Mesothelial cell of epicardium (in vitro differentiated cells): ENCODE measurements at regions not wholly inside any gene's neighbourhood (a gene's known extent, or its start where the extent isn't known, plus 50 kb on each side); places are given as distances from the start of the nearest gene placed in this dataset.

Experiments used
- DNase-seq, 2 experiments: peaks; one replicate each; pipeline ENCODE4 v3.0.0; 2021; ENCODE audit warnings: low spot score in 2 of 2; ENCODE audit not compliant: unreplicated experiment in 2 of 2
- H3K27ac Mint-ChIP-seq: 2 replicates; pipeline ENCODE4 v1.8.0; 2021; ENCODE audit warnings: mixed read lengths
- H3K27me3 Mint-ChIP-seq: 2 replicates; pipeline ENCODE4 v1.8.0; 2021; ENCODE audit warnings: low read depth, mixed read lengths
- H3K36me3 Mint-ChIP-seq: 2 replicates; pipeline ENCODE4 v1.8.0; 2021; ENCODE audit warnings: mixed read lengths
- H3K4me1 Mint-ChIP-seq: 2 replicates; pipeline ENCODE4 v1.8.0; 2021; ENCODE audit warnings: mixed read lengths
- H3K4me3 Mint-ChIP-seq: 2 replicates; pipeline ENCODE4 v1.8.0; 2021; ENCODE audit warnings: mild to moderate bottlenecking, moderate library complexity, mixed read lengths
- H3K9me3 Mint-ChIP-seq: 2 replicates; pipeline ENCODE4 v1.8.0; 2021; ENCODE audit warnings: mixed read lengths
- TF ChIP-seq, protein P1 (sequence below): fragments of 200-600 bp; sonication (generic); IDR thresholded peaks from one replicate; pipeline ENCODE4 v1.5.0; 2021; ENCODE audit warnings: antibody characterized with exemption; ENCODE audit not compliant: unreplicated experiment

GRCh38 chr7:155954550-155955366 lies 142.5 kb upstream of the SHH start:
- DNase-seq = no peak
- no peaks in the 10 kb centered on the region for H3K9me3 Mint-ChIP-seq
- no peaks in the 10 kb centered on the region for H3K4me1 Mint-ChIP-seq
- H3K27ac Mint-ChIP-seq = no peak overlapping the region
- TF ChIP-seq, protein P1, sequence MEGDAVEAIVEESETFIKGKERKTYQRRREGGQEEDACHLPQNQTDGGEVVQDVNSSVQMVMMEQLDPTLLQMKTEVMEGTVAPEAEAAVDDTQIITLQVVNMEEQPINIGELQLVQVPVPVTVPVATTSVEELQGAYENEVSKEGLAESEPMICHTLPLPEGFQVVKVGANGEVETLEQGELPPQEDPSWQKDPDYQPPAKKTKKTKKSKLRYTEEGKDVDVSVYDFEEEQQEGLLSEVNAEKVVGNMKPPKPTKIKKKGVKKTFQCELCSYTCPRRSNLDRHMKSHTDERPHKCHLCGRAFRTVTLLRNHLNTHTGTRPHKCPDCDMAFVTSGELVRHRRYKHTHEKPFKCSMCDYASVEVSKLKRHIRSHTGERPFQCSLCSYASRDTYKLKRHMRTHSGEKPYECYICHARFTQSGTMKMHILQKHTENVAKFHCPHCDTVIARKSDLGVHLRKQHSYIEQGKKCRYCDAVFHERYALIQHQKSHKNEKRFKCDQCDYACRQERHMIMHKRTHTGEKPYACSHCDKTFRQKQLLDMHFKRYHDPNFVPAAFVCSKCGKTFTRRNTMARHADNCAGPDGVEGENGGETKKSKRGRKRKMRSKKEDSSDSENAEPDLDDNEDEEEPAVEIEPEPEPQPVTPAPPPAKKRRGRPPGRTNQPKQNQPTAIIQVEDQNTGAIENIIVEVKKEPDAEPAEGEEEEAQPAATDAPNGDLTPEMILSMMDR = no peak
- no peaks in the 10 kb centered on the region for H3K36me3 Mint-ChIP-seq
- peaks cover 9% of the 10 kb centered on the region for H3K27me3 Mint-ChIP-seq
- no peak overlapping the region for H3K4me3 Mint-ChIP-seq

GRCh38 chr7:155953781-155954549 lies 141.7 kb upstream of the SHH start:
- DNase-seq = no peak
- Mint-ChIP-seq H3K4me1 (no peaks in the 10 kb centered on the region), H3K4me3 (no peak overlapping the region), H3K27me3 (peaks cover 9% of the 10 kb centered on the region), H3K27ac (no peak overlapping the region), H3K36me3 (no peaks in the 10 kb centered on the region), H3K9me3 (no peaks in the 10 kb centered on the region)
- TF ChIP-seq, protein P1 = no peak

- Mint-ChIP-seq H3K36me3 (no peaks in the 10 kb centered on the region), H3K4me1 (no peaks in the 10 kb centered on the region), H3K27ac (no peak overlapping the region), H3K27me3 (peaks cover 9% of the 10 kb centered on the region), H3K9me3 (no peaks in the 10 kb centered on the region), H3K4me3 (no peak overlapping the region)
- DNase-seq = no peak
- TF ChIP-seq, protein P1 = no peak
These were observed 141.2 kb upstream of the SHH start for GRCh38 chr7:155953501-155953778.

DNA sequence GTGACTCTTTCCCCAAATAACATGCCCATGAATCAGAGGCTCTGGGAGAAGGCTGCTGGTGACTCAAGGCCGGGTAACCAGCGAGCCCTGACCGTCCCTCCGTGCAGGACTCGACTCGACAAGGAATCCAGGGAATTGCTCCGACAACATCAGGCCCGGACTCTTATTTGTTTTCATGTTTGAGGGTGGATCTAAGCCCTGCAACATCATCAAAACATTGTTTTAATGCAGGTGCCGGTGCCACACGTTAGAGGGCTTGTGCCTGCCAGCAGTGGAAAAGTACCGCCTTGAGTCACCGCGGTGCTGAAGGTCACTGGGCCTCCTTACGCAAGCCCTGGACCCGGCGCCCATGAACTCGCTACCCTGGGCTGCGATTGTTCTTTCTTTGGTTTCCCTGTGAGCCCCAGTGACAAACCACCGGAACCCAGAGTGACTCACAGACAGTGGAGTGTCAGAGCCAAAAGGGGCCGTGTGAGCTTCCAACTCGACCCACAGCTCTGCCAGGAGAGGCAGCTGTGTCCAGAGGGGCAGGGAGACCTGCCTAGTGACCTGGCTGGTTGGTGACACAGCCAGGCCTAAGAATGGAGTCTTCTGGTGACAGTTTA lies 139.4 kb upstream of the SHH start:
- Mint-ChIP-seq H3K36me3 (no peaks in the 10 kb centered on the region), H3K4me3 (no peak overlapping the region), H3K9me3 (no peaks in the 10 kb centered on the region), H3K27me3 (peaks cover 19% of the 10 kb centered on the region), H3K27ac (no peak overlapping the region), H3K4me1 (no peaks in the 10 kb centered on the region)
- TF ChIP-seq, protein P1 = no peak
- no peak for DNase-seq

- TF ChIP-seq, protein P1 = no peak
- Mint-ChIP-seq H3K9me3 (peaks cover 5% of the 10 kb centered on the region), H3K36me3 (no peaks in the 10 kb centered on the region), H3K27ac (no peak overlapping the region), H3K4me3 (no peak overlapping the region), H3K27me3 (peaks cover 23% of the 10 kb centered on the region), H3K4me1 (no peaks in the 10 kb centered on the region)
- no peak for DNase-seq
These were observed 138.8 kb upstream of the SHH start for GRCh38 chr7:155950898-155951553.
